ENCODE measurements at regions not wholly inside any gene's neighbourhood (a gene's known extent, or its start where the extent isn't known, plus 50 kb on each side); places are given as distances from the start of the nearest gene placed in this dataset.

DNA sequence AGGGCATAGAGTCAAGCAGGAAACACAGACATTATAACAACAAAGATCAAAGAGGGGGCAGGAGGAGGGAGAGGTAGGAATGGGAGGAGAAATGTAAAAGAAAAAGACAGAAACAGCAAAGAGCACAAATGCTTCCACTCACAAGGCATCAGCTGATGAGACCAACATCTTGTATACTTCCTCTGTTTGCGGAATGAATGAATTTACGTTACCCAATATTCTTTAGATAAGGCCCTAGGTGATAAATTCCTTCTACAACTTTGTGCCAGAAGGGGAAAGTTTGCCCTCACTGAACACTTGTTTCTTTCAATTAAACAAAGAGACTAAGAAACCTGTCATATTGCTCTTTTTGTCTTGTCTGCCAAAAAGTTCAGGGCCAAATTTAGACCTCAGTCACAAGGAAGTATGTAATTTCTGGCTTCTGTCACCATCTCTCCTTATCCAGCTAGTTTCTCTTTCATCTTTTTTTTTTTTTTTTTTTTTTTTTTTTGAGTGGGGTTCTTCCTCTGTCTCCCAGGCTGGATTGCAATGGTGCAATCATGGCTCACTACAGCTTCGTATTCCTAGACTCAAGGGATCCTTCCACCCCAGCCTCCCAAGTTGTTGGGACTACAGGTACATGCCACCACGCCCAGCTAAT, 116.4 kb upstream of the NANOS1 start:
- TF ChIP-seq, protein P1, sequence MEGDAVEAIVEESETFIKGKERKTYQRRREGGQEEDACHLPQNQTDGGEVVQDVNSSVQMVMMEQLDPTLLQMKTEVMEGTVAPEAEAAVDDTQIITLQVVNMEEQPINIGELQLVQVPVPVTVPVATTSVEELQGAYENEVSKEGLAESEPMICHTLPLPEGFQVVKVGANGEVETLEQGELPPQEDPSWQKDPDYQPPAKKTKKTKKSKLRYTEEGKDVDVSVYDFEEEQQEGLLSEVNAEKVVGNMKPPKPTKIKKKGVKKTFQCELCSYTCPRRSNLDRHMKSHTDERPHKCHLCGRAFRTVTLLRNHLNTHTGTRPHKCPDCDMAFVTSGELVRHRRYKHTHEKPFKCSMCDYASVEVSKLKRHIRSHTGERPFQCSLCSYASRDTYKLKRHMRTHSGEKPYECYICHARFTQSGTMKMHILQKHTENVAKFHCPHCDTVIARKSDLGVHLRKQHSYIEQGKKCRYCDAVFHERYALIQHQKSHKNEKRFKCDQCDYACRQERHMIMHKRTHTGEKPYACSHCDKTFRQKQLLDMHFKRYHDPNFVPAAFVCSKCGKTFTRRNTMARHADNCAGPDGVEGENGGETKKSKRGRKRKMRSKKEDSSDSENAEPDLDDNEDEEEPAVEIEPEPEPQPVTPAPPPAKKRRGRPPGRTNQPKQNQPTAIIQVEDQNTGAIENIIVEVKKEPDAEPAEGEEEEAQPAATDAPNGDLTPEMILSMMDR (IDR thresholded peaks at IDR 0.05; ENCODE audit: low read depth, low read length), result no peak

DNA sequence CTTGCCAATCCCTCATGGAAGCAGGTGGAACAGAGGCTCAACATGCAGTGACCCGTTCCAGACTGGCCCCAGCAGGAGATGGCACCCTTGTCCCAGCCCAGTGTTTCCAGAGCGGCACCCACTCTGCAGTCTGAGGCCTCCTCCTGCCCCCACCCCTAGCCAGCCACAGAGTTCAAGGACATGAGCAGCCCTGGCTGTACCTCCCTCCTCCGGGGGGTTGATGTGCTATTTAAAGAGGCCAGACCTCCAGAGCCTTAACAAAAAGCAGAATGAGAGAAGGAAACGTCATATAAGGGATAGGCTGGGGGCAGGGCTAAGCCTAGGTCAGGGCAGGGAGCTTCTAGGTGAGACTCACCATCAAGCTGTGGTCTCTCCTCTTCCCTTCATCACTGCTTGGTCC, 115.7 kb upstream of the NANOS1 start:
- no peak overlapping the region for H3K4me3 ChIP-seq (ENCODE audit: low read depth, low read length)
- in situ Hi-C loops (cut with HindIII; ENCODE audit: low sequenced_read_pairs), result no loop called here
- TF ChIP-seq, protein P1 (IDR thresholded peaks at IDR 0.05; ENCODE audit: low read depth, low read length), result no peak
- no peak for DNase-seq (ENCODE audit: low read depth, low spot score)

More for the DNA sequence above, 116.4 kb upstream of the NANOS1 start:
- no peak overlapping the region for H3K4me3 ChIP-seq (ENCODE audit: low read depth, low read length)
- DNase-seq (ENCODE audit: low read depth, low spot score), result no peak
- in situ Hi-C loops (cut with HindIII; ENCODE audit: low sequenced_read_pairs), result no loop called here

DNA sequence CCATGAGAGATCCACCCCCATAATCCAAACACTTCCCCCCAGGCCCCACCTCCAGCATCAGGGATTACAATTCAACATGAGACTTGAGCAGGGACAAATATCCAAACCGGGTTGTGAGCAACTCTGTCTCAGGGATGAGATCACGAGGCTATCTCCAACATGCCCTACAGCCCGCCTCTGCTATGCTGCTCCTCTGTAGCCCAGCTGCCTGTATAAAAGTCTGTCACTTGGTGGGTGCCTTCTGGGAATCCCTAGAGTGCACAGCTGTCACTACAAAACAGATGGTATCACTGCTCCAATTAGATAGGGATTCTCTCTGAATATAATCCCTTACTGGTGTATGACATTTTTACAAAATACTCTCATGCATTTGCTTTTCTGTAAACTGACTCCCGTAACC, 114.9 kb upstream of the NANOS1 start:
- in situ Hi-C loops (cut with HindIII; ENCODE audit: low sequenced_read_pairs), result no loop called here
- no peak overlapping the region for H3K4me3 ChIP-seq (ENCODE audit: low read depth, low read length)
- TF ChIP-seq, protein P1 (IDR thresholded peaks at IDR 0.05; ENCODE audit: low read depth, low read length), result no peak
- no peak for DNase-seq (ENCODE audit: low read depth, low spot score)

DNA sequence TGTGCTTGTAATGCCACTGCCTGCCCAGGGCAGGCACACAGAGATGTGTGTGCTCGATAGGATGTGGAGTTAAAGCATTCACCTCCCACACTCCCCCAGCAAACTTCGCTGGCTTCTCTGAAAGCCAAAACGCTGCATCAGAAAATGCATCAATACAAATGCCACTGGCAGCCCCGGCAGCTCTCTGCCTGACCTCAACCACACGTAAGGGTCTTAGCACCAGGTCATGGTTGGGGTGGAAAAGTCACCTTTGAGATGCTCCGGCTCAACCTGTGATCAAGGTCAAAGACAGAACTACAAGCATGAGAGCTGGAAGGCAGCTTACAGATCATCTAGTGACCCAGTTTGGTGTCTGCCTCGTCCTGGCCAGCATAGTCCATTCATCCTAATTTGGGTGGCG, 114.4 kb upstream of the NANOS1 start:
- TF ChIP-seq, protein P1 (IDR thresholded peaks at IDR 0.05; ENCODE audit: low read depth, low read length), result no peak
- in situ Hi-C loops (cut with HindIII; ENCODE audit: low sequenced_read_pairs), result no loop called here
- H3K4me3 ChIP-seq (ENCODE audit: low read depth, low read length), result no peak overlapping the region

DNA sequence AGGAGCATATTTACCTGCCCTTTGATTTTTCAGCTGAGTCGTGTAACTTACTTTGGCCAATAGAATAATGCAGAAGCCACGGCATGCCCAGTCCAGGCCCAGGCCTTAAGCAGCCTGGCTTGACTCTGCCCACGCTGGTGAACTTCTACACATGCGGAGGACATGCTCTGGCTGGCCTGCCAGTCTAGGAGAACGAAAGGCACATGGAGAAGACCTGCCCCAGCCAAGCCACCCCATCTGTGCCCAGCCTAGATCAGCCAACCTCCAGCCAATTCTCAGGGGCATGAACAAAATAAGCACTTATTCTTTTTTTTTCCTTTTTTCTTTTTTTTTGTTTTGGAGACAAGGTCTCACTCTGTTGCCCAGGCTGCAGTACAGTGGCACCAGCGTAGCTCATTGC, 112.7 kb upstream of the NANOS1 start:
- no peak for DNase-seq (ENCODE audit: low read depth, low spot score)
- TF ChIP-seq, protein P1 (IDR thresholded peaks at IDR 0.05; ENCODE audit: low read depth, low read length), result no peak
- in situ Hi-C loops (cut with HindIII; ENCODE audit: low sequenced_read_pairs), result no loop called here
- H3K4me3 ChIP-seq (ENCODE audit: low read depth, low read length), result no peak overlapping the region

More for the DNA sequence above, 114.4 kb upstream of the NANOS1 start:
- DNase-seq (ENCODE audit: low read depth, low spot score), result no peak

DNA sequence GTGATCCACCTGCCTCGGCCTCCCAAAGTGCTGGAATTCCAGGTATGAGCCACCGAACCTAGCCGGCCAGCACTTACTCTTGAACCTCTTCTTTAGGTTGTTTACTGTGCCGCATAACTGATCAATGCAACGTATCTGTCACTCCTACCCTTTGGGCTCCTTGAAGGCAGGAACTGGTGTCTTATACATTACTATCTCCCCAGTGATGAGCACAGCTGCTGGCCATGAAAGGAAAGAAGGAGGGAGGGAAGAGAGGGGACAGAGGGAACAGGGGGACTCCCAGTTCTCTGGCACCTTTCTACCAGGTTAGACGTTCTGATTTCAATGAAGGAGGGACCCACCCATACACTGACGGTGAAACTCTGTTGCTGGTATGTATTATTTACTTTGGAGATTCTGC, 111.8 kb upstream of the NANOS1 start:
- TF ChIP-seq, protein P1 (IDR thresholded peaks at IDR 0.05; ENCODE audit: low read depth, low read length), result no peak
- DNase-seq (ENCODE audit: low read depth, low spot score), result no peak
- H3K4me3 ChIP-seq (ENCODE audit: low read depth, low read length), result no peak overlapping the region
- in situ Hi-C loops (cut with HindIII; ENCODE audit: low sequenced_read_pairs), result no loop called here

Measured in astrocyte of the spinal cord (primary cell).